ENCODE measurements at regions not wholly inside any gene's neighbourhood (a gene's known extent, or its start where the extent isn't known, plus 50 kb on each side); places are given as distances from the start of the nearest gene placed in this dataset.

DNA sequence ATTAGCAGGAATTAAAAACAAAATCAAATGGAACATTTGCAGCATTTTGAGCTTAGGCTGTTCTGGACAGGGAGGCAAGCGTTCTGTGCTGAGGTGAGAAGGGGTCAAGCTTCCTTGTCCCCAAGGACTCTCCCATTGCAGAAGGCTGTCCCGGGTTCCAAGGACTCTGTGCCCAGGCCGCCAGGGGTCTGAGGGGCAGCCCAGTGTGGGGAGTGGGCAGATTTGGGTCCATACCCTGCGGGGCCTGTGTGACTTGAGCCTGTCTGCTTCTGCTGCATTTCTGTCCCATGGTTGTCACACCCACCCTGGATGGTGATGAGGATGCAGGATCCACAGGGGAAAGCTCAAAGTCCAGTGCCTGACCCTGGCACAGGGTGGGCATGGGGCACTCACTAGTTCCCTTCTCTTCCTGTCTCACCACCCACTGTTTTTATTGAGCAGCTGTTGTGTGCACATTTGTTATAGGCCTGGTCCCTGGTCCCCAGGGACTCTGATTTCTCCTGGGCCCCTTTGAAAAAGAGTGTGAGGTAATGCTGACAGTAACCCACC, 211.4 kb upstream of the HS6ST1 start:
- no peak for TF ChIP-seq ZNF274 (IDR thresholded peaks at IDR 0.05; ENCODE audit: low read depth, low read length)
- no peak overlapping the region for H3K4me3 ChIP-seq (ENCODE audit: low read length)

DNA sequence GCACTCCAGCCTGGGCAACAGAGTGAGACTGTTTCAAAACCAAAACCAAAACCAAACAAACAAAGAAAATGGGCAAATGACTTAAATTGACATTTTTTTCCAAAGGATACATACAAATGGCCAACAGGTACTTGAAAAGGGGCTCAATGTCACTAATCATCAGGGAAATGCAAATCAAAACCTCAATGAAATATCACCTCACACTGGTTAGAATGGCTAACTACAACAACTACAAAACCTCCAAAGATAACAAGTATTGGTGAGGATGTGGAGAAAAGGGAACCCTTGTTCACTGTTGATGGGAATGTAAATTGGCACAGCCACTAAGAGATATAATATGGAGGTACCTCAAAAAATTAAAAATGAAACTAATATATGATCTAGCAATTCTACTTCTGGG, 213.2 kb upstream of the HS6ST1 start:
- no peak overlapping the region for H3K4me3 ChIP-seq (ENCODE audit: low read length)
- no peak for TF ChIP-seq ZNF274 (IDR thresholded peaks at IDR 0.05; ENCODE audit: low read depth, low read length)

GRCh38 chr2:128533101-128533500, 214.4 kb upstream of the HS6ST1 start:
- H3K4me3 ChIP-seq (ENCODE audit: low read length) = no peak overlapping the region
- no peak for TF ChIP-seq ZNF274 (IDR thresholded peaks at IDR 0.05; ENCODE audit: low read depth, low read length)

GRCh38 chr2:128534688-128535392, 216.2 kb upstream of the HS6ST1 start:
- TF ChIP-seq ZNF274 (IDR thresholded peaks at IDR 0.05; ENCODE audit: low read depth, low read length) = no peak
- H3K4me3 ChIP-seq (ENCODE audit: low read length) = no peak overlapping the region

DNA sequence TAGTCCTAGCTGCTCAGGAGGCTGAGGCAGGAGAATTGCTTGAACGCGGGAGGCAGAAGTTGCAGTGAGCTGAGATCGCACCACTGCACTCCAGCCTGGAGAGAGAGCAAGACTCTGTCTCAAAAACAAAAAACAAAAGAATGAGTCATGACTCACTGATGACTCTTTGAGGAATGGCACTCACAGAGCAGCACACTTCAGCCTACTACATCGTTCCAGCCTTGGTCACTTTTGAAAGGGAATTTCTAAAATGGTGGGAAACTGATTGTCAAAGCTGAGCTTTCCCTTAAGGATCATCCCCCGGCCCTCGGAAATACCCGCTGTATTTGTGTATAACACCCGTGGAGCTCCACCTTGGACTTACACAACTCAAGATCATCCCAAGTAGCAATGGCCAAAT, 217.3 kb upstream of the HS6ST1 start:
- no peak overlapping the region for H3K4me3 ChIP-seq (ENCODE audit: low read length)
- TF ChIP-seq ZNF274 (IDR thresholded peaks at IDR 0.05; ENCODE audit: low read depth, low read length) = no peak

GRCh38 chr2:128536925-128537620, 218.4 kb upstream of the HS6ST1 start:
- no peak for TF ChIP-seq ZNF274 (IDR thresholded peaks at IDR 0.05; ENCODE audit: low read depth, low read length)

GRCh38 chr2:128537646-128538045, 219.0 kb upstream of the HS6ST1 start:
- no peak for TF ChIP-seq ZNF274 (IDR thresholded peaks at IDR 0.05; ENCODE audit: low read depth, low read length)
- H3K4me3 ChIP-seq (ENCODE audit: low read length) = no peak overlapping the region

More at GRCh38 chr2:128536925-128537620, 218.4 kb upstream of the HS6ST1 start:
- H3K4me3 ChIP-seq (ENCODE audit: low read length) = no peak overlapping the region

- no peak overlapping the region for H3K4me3 ChIP-seq (ENCODE audit: low read length)
- TF ChIP-seq ZNF274 (IDR thresholded peaks at IDR 0.05; ENCODE audit: low read depth, low read length) = no peak
Observed at GRCh38 chr2:128538396-128538795, 219.7 kb upstream of the HS6ST1 start.

- TF ChIP-seq ZNF274 (IDR thresholded peaks at IDR 0.05; ENCODE audit: low read depth, low read length) = no peak
- no peak overlapping the region for H3K4me3 ChIP-seq (ENCODE audit: low read length)
Observed at GRCh38 chr2:128540670-128541069, 222.0 kb upstream of the HS6ST1 start.

DNA sequence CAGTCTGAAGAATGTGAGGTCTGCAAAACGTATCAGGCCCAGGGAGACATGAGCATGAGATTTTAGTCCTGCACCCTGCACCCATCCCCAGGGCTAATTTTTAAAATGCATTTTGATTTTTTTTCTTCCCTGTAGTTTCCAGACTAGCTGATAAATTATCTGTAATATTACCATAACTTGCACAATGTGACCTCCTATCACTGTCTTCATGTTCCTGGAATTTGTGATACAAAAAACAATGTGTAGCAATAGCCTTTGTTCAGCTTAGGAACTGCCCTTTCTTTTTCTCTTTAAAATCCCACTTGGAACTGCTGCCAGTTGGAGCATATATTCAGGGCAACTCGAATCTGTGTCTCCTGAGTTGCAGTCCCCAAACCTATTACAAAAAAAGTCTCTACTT, 222.8 kb upstream of the HS6ST1 start:
- no peak overlapping the region for H3K4me3 ChIP-seq (ENCODE audit: low read length)
- no peak for TF ChIP-seq ZNF274 (IDR thresholded peaks at IDR 0.05; ENCODE audit: low read depth, low read length)

DNA sequence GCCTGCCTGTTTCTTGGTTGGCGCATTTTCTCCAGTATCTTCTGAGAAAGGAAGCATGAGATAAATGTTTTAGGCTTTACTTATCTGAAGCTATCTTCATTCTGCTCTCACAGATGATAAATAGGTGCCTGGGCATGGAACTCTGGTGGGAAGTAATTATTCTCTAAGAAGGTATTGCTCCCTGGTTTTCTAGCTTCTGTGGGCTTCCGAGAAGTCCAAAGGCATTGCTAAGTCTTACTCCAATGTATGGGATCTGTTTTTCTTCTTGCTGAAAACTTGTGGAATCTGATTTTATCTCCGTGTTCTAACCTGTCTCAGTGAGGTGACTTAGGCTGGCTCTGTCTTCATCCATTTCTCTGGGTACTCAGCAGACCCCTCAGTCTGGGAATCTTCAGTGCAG, 224.4 kb upstream of the HS6ST1 start:
- no peak overlapping the region for H3K4me3 ChIP-seq (ENCODE audit: low read length)
- TF ChIP-seq ZNF274 (IDR thresholded peaks at IDR 0.05; ENCODE audit: low read depth, low read length) = no peak

- no peak overlapping the region for H3K4me3 ChIP-seq (ENCODE audit: low read length)
- TF ChIP-seq ZNF274 (IDR thresholded peaks at IDR 0.05; ENCODE audit: low read depth, low read length) = no peak
Observed at GRCh38 chr2:128543646-128544045, 225.0 kb upstream of the HS6ST1 start.

GRCh38 chr2:128544321-128545037, 225.8 kb upstream of the HS6ST1 start:
- H3K4me3 ChIP-seq (ENCODE audit: low read length) = no peak overlapping the region
- TF ChIP-seq ZNF274 (IDR thresholded peaks at IDR 0.05; ENCODE audit: low read depth, low read length) = no peak

- TF ChIP-seq ZNF274 (IDR thresholded peaks at IDR 0.05; ENCODE audit: low read depth, low read length) = no peak
- H3K4me3 ChIP-seq (ENCODE audit: low read length) = no peak overlapping the region
Observed at GRCh38 chr2:128545085-128545484, 226.4 kb upstream of the HS6ST1 start.

Measured in GM08714 (cell line).